MG63 (cell line): ENCODE measurements at regions not wholly inside any gene's neighbourhood (a gene's known extent, or its start where the extent isn't known, plus 50 kb on each side); places are given as distances from the start of the nearest gene placed in this dataset.
"Not testable (repeated sequence)": the region's sequence is repeated elsewhere in the genome, so short reads cannot be mapped to it uniquely, and the experiment has no call there.

Experiments used
- DNase-seq: peaks from one replicate; pipeline ENCODE4 v3.0.0-alpha.2; 2020
- H3K27me3 ChIP-seq: fragments of 250-450 bp; sonication (Bioruptor Pico); 2 replicates; pipeline ENCODE4 v1.5.1; 2020; ENCODE audit warnings: mild to moderate bottlenecking, moderate library complexity
- H3K36me3 ChIP-seq: fragments of 250-450 bp; sonication (Bioruptor Pico); 2 replicates; pipeline ENCODE4 v1.5.1; 2020; ENCODE audit warnings: mild to moderate bottlenecking, moderate library complexity
- H3K4me3 ChIP-seq: fragments of 250-450 bp; sonication (Bioruptor Pico); 2 replicates; pipeline ENCODE4 v1.5.1; 2020; ENCODE audit warnings: mild to moderate bottlenecking, moderate library complexity
- H3K9me3 ChIP-seq: fragments of 250-450 bp; sonication (Bioruptor Pico); 2 replicates; pipeline ENCODE4 v1.5.1; 2020; ENCODE audit warnings: mild to moderate bottlenecking, moderate library complexity

GRCh38 chr20:55937283-55937682 lies 68.0 kb downstream of the CBLN4 start:
- DNase-seq, result no peak
- no peaks in the 10 kb centered on the region for H3K9me3 ChIP-seq
- no peaks in the 10 kb centered on the region for H3K27me3 ChIP-seq
- H3K4me3 ChIP-seq, result no peak overlapping the region
- H3K36me3 ChIP-seq, result no peaks in the 10 kb centered on the region

GRCh38 chr20:55936209-55936595 lies 69.1 kb downstream of the CBLN4 start:
- Histone ChIP-seq H3K36me3 (no peaks in the 10 kb centered on the region), H3K27me3 (no peaks in the 10 kb centered on the region), H3K9me3 (no peaks in the 10 kb centered on the region), H3K4me3 (no peak overlapping the region)
- DNase-seq, result no peak

- Histone ChIP-seq H3K27me3 (no peaks in the 10 kb centered on the region), H3K4me3 (no peak overlapping the region), H3K36me3 (no peaks in the 10 kb centered on the region), H3K9me3 (no peaks in the 10 kb centered on the region)
- no peak for DNase-seq
Observed at GRCh38 chr20:55935448-55936208, 69.7 kb downstream of the CBLN4 start.

GRCh38 chr20:55934146-55934545 lies 71.2 kb downstream of the CBLN4 start:
- Histone ChIP-seq H3K4me3 (no peak overlapping the region), H3K27me3 (no peaks in the 10 kb centered on the region), H3K9me3 (no peaks in the 10 kb centered on the region), H3K36me3 (no peaks in the 10 kb centered on the region)
- DNase-seq, result no peak

- not testable (repeated sequence) for H3K9me3 ChIP-seq, DNase-seq, H3K27me3 ChIP-seq, H3K36me3 ChIP-seq, H3K4me3 ChIP-seq
Observed at GRCh38 chr20:55930876-55931275, 74.4 kb downstream of the CBLN4 start.

GRCh38 chr20:55928266-55928665 lies 77.1 kb downstream of the CBLN4 start:
- Histone ChIP-seq H3K9me3 (no peaks in the 10 kb centered on the region), H3K4me3 (no peak overlapping the region), H3K27me3 (no peaks in the 10 kb centered on the region), H3K36me3 (no peaks in the 10 kb centered on the region)
- no peak for DNase-seq

- Histone ChIP-seq H3K36me3 (no peaks in the 10 kb centered on the region), H3K4me3 (no peak overlapping the region), H3K27me3 (no peaks in the 10 kb centered on the region), H3K9me3 (no peaks in the 10 kb centered on the region)
- no peak for DNase-seq
Observed at GRCh38 chr20:55919956-55920355, 85.4 kb downstream of the CBLN4 start.

GRCh38 chr20:55919319-55919718 lies 86.0 kb downstream of the CBLN4 start:
- Histone ChIP-seq H3K27me3 (no peaks in the 10 kb centered on the region), H3K4me3 (no peak overlapping the region), H3K36me3 (no peaks in the 10 kb centered on the region)

GRCh38 chr20:55918471-55918870 lies 86.8 kb downstream of the CBLN4 start:
- DNase-seq, result no peak
- H3K27me3 ChIP-seq, result no peaks in the 10 kb centered on the region
- H3K9me3 ChIP-seq, result no peaks in the 10 kb centered on the region
- no peak overlapping the region for H3K4me3 ChIP-seq
- no peaks in the 10 kb centered on the region for H3K36me3 ChIP-seq

More at GRCh38 chr20:55919319-55919718, 86.0 kb downstream of the CBLN4 start:
- no peak for DNase-seq
- H3K9me3 ChIP-seq, result no peaks in the 10 kb centered on the region

GRCh38 chr20:55893031-55893430 lies 112.3 kb downstream of the CBLN4 start:
- no peak for DNase-seq
- Histone ChIP-seq H3K4me3 (no peak overlapping the region), H3K9me3 (no peaks in the 10 kb centered on the region), H3K36me3 (no peaks in the 10 kb centered on the region), H3K27me3 (no peaks in the 10 kb centered on the region)

- H3K36me3 ChIP-seq, result no peaks in the 10 kb centered on the region
- H3K9me3 ChIP-seq, result no peaks in the 10 kb centered on the region
- DNase-seq, result peak; percentile 17
- no peaks in the 10 kb centered on the region for H3K27me3 ChIP-seq
- no peak overlapping the region for H3K4me3 ChIP-seq
Observed at GRCh38 chr20:55888685-55889084, 116.6 kb downstream of the CBLN4 start.

- no peak overlapping the region for H3K4me3 ChIP-seq
- H3K9me3 ChIP-seq, result no peaks in the 10 kb centered on the region
- H3K27me3 ChIP-seq, result no peaks in the 10 kb centered on the region
- no peaks in the 10 kb centered on the region for H3K36me3 ChIP-seq
- no peak for DNase-seq
Observed at GRCh38 chr20:55882910-55883309, 122.4 kb downstream of the CBLN4 start.

GRCh38 chr20:55882286-55882685 lies 123.0 kb downstream of the CBLN4 start:
- no peak overlapping the region for H3K4me3 ChIP-seq
- no peaks in the 10 kb centered on the region for H3K36me3 ChIP-seq
- H3K9me3 ChIP-seq, result no peaks in the 10 kb centered on the region
- H3K27me3 ChIP-seq, result no peaks in the 10 kb centered on the region
- no peak for DNase-seq

- Histone ChIP-seq H3K9me3 (no peaks in the 10 kb centered on the region), H3K36me3 (no peaks in the 10 kb centered on the region), H3K27me3 (no peaks in the 10 kb centered on the region), H3K4me3 (no peak overlapping the region)
- no peak for DNase-seq
Observed at GRCh38 chr20:55881204-55881603, 124.1 kb downstream of the CBLN4 start.

GRCh38 chr20:55880361-55880760 lies 125.0 kb downstream of the CBLN4 start:
- no peaks in the 10 kb centered on the region for H3K36me3 ChIP-seq
- H3K4me3 ChIP-seq, result no peak overlapping the region
- DNase-seq, result no peak
- H3K9me3 ChIP-seq, result no peaks in the 10 kb centered on the region
- H3K27me3 ChIP-seq, result no peaks in the 10 kb centered on the region

- Histone ChIP-seq H3K4me3 (no peak overlapping the region), H3K27me3 (no peaks in the 10 kb centered on the region), H3K9me3 (no peaks in the 10 kb centered on the region), H3K36me3 (no peaks in the 10 kb centered on the region)
- no peak for DNase-seq
Observed at GRCh38 chr20:55855052-55855451, 150.3 kb downstream of the CBLN4 start.

GRCh38 chr20:55830121-55830827 lies 175.0 kb downstream of the CBLN4 start:
- Histone ChIP-seq H3K9me3 (no peaks in the 10 kb centered on the region), H3K4me3 (no peak overlapping the region), H3K36me3 (no peaks in the 10 kb centered on the region), H3K27me3 (peaks cover 2% of the 10 kb centered on the region; the same call in 1 of the 2 replicates)
- DNase-seq, result no peak

- no peaks in the 10 kb centered on the region for H3K27me3 ChIP-seq
- H3K9me3 ChIP-seq, result no peaks in the 10 kb centered on the region
- H3K36me3 ChIP-seq, result no peaks in the 10 kb centered on the region
- DNase-seq, result no peak
- H3K4me3 ChIP-seq, result no peak overlapping the region
Observed at GRCh38 chr20:55805138-55805537, 200.2 kb downstream of the CBLN4 start.
